Stimulated activated CD4-positive, alpha-beta T cell treated with anti-CD3 and anti-CD28 coated beads, Interleukin-12 subunit alpha, Interleukin-12 subunit beta, amount 100 ng/mL, for 24 hours (primary cell): ENCODE measurements at regions not wholly inside any gene's neighbourhood (a gene's known extent, or its start where the extent isn't known, plus 50 kb on each side); places are given as distances from the start of the nearest gene placed in this dataset.
"Not testable (repeated sequence)": the region's sequence is repeated elsewhere in the genome, so short reads cannot be mapped to it uniquely, and the experiment has no call there.

ENCODE experiments used
- DNase-seq, 2 experiments: peaks; one replicate each; pipeline ENCODE4 v3.0.0-alpha.2; 2020; ENCODE audit warnings: low read depth in 2 of 2

DNA sequence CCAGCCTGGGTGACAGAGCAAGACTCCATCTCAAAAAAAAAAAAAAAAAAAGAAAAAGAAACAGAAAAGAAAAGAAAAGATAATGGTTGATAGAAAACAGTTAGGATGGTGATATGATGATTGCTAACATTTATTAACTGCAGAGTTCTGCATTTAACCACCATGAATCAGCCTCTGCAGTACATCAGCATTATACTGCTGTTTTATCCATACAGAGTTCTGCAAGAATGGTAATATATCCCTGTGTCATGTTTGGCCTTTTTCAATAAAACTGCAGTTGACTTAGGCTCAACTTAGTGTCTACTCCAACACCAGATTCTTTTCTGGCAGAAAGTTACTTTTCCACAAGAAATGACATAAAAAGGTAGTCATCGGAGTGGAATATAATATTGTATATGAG, 62.6 kb downstream of the DUSP6 start:
- DNase-seq, result no peak

DNA sequence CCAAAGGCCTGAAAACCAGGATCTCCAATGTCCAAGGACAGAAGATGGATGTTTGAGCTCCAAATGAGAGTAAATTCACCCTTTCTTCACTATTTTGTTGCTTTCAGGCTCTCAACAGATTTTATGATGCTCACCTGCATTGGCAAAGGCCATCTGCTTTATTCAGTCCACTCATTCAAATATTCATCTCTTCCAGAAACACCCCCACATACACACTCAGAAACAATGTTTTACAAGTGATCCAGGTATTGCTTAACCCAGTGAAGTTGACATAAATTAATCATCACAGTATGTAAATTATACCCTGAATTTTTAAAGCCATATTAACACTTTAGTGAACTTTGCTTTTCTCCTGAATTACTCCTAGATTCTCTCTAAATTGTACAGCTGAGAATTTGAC, 63.3 kb downstream of the DUSP6 start:
- no peak for DNase-seq

DNA sequence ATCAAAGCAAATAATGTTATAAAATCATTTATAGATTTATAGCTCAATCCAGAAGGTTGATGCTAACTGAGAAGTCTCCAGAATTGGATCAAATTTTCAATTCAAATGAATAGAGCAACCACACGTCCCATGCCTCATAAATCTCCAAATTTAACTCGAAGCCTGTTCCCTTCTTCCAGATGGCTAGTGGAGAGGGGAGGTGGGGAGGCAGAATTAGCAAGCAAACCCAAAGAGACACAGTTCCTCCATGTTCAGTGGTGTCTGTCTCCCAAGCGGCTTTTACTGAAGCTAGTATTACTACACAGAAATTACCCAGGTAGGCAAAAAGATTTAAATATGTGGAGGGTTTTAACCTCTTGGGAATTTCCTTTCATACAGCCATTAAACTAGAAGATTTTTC, 65.8 kb downstream of the DUSP6 start:
- no peak for DNase-seq

- DNase-seq, result no peak
Measured at GRCh38 chr12:89281539-89281867, 70.8 kb downstream of the DUSP6 start.

GRCh38 chr12:89280833-89281538, 71.3 kb downstream of the DUSP6 start:
- DNase-seq, result no peak

GRCh38 chr12:89279499-89279898, 72.8 kb downstream of the DUSP6 start:
- no peak for DNase-seq

GRCh38 chr12:89278862-89279261, 73.4 kb downstream of the DUSP6 start:
- no peak for DNase-seq

DNA sequence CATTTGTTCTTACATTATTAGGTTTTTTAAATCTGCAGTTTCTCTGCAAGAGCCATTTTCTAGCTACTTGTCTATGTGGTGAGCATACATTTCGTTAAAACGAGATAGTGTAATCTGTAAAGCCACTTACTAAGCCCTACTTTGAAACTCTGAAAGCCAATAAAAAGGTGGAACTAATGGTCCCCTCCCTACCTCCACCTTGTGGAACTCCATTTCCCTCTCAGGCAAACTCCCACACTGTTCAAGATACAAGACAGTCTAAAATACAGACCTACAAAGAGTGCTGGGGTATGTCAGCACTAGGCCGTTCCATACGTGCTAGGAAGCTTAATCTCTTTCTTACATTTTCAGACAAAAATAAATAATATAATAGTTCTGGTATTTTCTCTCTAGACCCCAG, 74.1 kb downstream of the DUSP6 start:
- DNase-seq, result no peak

DNA sequence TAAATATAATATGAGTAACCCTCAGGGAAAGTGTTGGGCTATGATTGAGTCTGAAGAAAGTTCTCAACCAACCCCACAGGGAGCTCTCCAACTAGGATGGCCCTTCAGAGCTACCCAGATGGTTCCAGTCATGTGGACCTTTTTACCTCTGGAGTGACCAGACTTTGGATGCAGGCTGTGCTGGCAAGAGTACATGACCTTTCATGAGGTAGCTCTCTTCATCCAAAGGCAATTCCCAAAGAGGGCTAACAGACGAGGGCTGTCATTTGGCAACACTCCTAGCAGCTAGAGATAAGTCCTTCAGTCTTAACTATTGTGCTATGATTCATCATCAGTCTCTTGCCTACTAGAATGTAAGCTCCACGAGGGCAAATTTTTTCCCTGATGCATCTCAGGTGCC, 75.4 kb downstream of the DUSP6 start:
- no peak for DNase-seq

- DNase-seq, result no peak
Measured at GRCh38 chr12:89273525-89273924, 78.8 kb downstream of the DUSP6 start.

GRCh38 chr12:89270548-89270947, 81.8 kb downstream of the DUSP6 start:
- no peak for DNase-seq

DNA sequence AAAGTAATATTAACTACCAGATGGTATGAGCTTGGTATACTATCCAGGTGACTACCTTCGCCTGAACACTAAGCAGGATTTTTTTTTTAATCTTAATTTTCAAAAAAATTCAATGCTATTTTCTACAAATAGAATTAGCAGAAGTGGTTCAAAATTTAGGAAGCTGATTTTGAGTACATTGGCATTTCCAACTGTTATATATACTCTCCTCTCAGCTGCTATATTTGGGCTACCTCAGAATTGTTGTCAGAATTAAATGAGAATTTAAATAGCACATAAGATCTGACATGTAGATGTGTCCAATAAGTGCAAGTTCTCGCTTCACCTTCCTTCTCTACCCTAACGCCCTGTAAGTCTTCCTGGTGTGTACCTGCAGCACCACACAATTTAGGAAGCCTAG, 83.1 kb downstream of the DUSP6 start:
- no peak for DNase-seq

- no peak for DNase-seq
Measured at GRCh38 chr12:89267404-89267803, 84.9 kb downstream of the DUSP6 start.

DNA sequence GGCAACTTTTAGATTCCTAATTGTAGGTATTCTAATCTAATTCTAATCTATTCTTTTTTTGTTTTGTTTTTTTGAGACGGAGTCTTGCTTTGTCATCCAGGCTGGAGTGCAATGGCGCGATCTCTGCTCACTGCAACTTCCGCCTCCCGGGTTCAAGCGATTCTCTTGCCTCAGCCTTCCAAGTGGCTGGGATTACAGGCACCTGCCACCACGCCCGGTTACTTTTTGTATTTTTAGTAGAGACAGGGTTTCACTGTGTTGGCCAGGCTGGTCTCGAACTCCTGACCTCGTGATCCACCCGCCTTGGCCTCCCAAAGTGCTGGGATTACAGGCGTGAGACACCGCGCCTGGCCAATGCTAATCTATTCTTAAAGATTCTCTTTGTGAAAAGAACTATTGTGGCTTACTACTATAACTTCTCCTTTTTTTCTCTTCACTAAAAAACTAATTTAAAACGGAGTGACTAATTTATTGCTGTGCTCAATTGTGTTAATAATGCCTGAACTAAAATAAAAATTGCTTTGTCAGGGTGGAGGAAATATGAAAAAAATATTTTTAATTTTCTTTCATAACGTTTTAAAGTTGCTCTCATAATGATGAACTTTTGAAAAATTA, 85.6 kb downstream of the DUSP6 start:
- not testable (repeated sequence) for DNase-seq

DNA sequence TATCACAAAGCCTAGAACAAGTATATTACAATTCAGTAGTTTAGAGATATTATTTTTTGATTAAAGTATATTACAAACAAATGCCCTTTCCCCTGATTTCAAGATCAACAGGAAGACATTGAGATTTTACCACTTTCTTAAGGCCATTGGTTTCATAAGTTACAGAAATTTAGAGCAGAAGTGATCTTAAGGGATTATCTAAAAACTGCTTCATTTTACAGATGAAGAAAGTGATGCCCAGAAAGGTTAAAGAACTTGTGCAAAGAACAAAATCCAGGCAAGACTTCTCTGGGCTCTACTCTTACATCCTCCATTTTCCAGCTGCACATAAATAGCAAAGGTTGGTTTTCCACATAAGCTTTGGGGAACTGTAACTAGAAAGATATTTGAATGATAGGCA, 87.5 kb downstream of the DUSP6 start:
- no peak for DNase-seq

GRCh38 chr12:89263900-89264299, 88.4 kb downstream of the DUSP6 start:
- DNase-seq, result no peak

- DNase-seq, result no peak
Measured at GRCh38 chr12:89262855-89263552, 89.3 kb downstream of the DUSP6 start.

DNA sequence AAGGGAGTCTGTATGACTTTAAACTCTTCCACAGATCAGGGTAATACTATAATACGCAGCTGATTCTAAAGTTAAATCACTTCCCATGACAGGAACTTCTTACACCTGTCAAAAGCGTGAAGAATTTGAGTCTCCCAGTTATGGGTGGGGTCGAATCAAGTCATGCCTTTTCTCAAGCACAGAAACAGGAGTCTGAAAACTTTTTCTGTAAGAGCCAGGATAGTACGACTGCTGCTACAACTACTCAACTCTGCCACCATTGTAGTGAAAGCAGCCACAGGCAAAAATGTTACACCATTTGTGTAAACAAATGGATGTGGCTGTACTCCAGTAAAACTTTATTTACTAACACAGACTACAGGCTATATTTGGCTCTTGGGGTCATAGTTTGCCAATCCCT, 90.3 kb downstream of the DUSP6 start:
- DNase-seq, result no peak

- DNase-seq, result no peak
Measured at GRCh38 chr12:89260841-89261637, 91.3 kb downstream of the DUSP6 start.

- no peak for DNase-seq
Measured at GRCh38 chr12:89259821-89260220, 92.5 kb downstream of the DUSP6 start.

DNA sequence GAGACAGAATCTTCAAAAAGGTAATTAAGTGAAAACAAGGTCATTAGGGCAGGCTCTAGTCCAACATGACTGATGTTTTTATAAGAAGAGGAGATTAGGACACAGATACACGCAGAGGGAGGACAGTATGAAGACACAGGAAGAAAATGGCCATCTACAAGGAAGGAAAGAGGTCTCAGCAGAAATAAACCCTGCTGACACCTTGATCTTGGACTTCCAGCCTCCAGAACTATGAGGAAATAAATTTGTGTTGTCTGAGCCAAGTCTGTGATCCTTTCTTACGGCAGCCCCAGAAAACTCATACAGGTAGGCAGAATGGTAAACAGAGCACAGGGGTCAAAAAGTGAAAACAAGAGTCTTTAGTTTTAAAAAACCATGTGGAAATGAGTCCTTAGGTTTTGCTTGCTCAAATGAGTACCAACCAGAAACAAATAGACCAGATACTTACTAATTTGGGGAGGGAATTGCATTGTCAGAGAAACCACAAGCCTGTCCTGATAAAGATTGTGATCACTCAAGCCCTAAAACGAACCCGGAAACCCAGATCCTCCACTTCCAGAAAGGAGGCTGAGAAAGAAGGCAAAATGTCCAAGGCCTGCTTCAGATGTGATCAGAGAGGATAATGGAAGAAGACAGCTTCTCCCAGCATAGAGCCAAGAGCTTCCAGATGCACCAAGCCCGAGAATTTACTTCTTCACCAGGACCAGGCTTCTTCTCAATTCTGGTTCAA, 93.9 kb downstream of the DUSP6 start:
- no peak for DNase-seq

DNA sequence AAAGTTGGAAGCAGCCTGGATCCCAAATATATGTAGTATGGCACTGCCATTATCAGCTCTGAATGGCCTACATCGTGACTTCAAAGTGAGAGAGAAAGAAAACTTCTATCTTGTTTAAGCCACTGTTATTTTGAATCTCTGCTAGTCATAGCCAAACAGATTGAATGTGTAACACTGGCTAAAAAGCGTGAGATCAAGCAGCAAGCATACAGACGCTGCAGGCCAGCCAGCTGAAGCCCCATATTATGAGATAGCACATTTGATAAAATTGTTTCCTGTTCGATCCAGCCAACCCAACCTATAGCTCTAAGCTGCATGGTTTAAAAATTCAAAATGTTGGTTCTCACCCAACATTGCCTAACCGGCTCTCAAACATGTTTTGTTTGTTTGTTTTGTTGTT, 95.0 kb downstream of the DUSP6 start:
- no peak for DNase-seq
